GM23338 (cell line): ENCODE measurements at regions not wholly inside any gene's neighbourhood (a gene's known extent, or its start where the extent isn't known, plus 50 kb on each side); places are given as distances from the start of the nearest gene placed in this dataset.

ENCODE experiments used
- ATAC-seq: fragments of 200-7000 bp; cut with Tn5 transposase; 3 replicates; pipeline ENCODE4 v1.9.1; 2020
- DNase-seq: peaks from one replicate; pipeline ENCODE4 v3.0.0-alpha.2; 2015; ENCODE audit warnings: low spot score
- H2AFZ ChIP-seq: fragments of 200-600 bp; sonication (generic); 2 replicates; pipeline ENCODE4 v1.8.0; 2016; ENCODE audit warnings: antibody characterized with exemption, mild to moderate bottlenecking, moderate library complexity
- H3F3A ChIP-seq: fragments of 200-600 bp; sonication (generic); replicated peaks from 2 replicates; pipeline ENCODE4 v1.8.0; 2017; ENCODE audit warnings: antibody characterized with exemption, mixed run types, low read depth
- H3K27ac ChIP-seq: fragments of 200-600 bp; sonication (generic); 2 replicates; pipeline ENCODE4 v1.6.1; 2016; ENCODE audit warnings: low read depth
- H3K27me3 ChIP-seq: fragments of 200-600 bp; sonication (generic); 2 replicates; pipeline ENCODE4 v1.8.0; 2016; ENCODE audit warnings: mild to moderate bottlenecking, mixed run types, moderate library complexity; ENCODE audit not compliant: insufficient read depth
- H3K36me3 ChIP-seq: fragments of 200-600 bp; sonication (generic); 2 replicates; pipeline ENCODE4 v1.8.0; 2016; ENCODE audit warnings: mild to moderate bottlenecking; ENCODE audit not compliant: insufficient read depth
- H3K4me1 ChIP-seq: fragments of 200-600 bp; sonication (generic); 2 replicates; pipeline ENCODE4 v1.8.0; 2016; ENCODE audit warnings: mild to moderate bottlenecking, moderate library complexity; ENCODE audit not compliant: insufficient read depth
- H3K4me2 ChIP-seq: fragments of 200-600 bp; sonication (generic); 2 replicates; pipeline ENCODE4 v1.7.1; 2017; ENCODE audit warnings: mixed run types
- H3K4me3 ChIP-seq: fragments of 200-600 bp; sonication (generic); 2 replicates; pipeline ENCODE4 v1.6.1; 2016; ENCODE audit warnings: mixed run types
- H3K79me2 ChIP-seq: fragments of 200-600 bp; sonication (generic); replicated peaks from 2 replicates; pipeline ENCODE4 v1.8.0; 2017; ENCODE audit warnings: mild to moderate bottlenecking; ENCODE audit not compliant: insufficient read depth
- H3K9me2 ChIP-seq: fragments of 200-600 bp; sonication (generic); 2 replicates; pipeline ENCODE4 v1.8.0; 2017; ENCODE audit not compliant: insufficient read depth
- H4K20me1 ChIP-seq: fragments of 200-600 bp; sonication (generic); replicated peaks from 2 replicates; pipeline ENCODE4 v1.8.0; 2017; ENCODE audit warnings: mild to moderate bottlenecking; ENCODE audit not compliant: insufficient read depth
- H3K27ac Mint-ChIP-seq: 2 replicates; pipeline ENCODE4 v1.8.0; 2020; ENCODE audit warnings: inconsistent platforms, mild to moderate bottlenecking, moderate library complexity, mixed read lengths
- H3K27me3 Mint-ChIP-seq: 3 replicates; pipeline ENCODE4 v1.8.0; 2022; ENCODE audit warnings: low read depth, mild to moderate bottlenecking, moderate library complexity, mixed read lengths, inconsistent platforms; ENCODE audit not compliant: insufficient read depth, poor library complexity
- H3K36me3 Mint-ChIP-seq: 3 replicates; pipeline ENCODE4 v1.8.0; 2021; ENCODE audit warnings: low read depth, mild to moderate bottlenecking, inconsistent platforms, moderate library complexity, mixed read lengths
- H3K4me1 Mint-ChIP-seq: 3 replicates; pipeline ENCODE4 v1.8.0; 2020; ENCODE audit warnings: mild to moderate bottlenecking, inconsistent platforms, mixed read lengths
- H3K4me3 Mint-ChIP-seq: 3 replicates; pipeline ENCODE4 v1.8.0; 2021; ENCODE audit warnings: moderate library complexity, mild to moderate bottlenecking, inconsistent platforms, mixed read lengths
- H3K9me3 Mint-ChIP-seq: 3 replicates; pipeline ENCODE4 v1.8.0; 2020; ENCODE audit warnings: moderate library complexity, mild to moderate bottlenecking, inconsistent platforms, mixed read lengths
- CREB1 ChIP-seq: fragments of 250-450 bp; sonication (Bioruptor Pico); IDR thresholded peaks from 2 replicates; pipeline ENCODE4 v1.5.0; 2020; ENCODE audit warnings: low read depth, mild to moderate bottlenecking, moderate library complexity
- CTCF ChIP-seq, 2 experiments: fragments of 200-600 bp in 1 of 2; sonication (generic) in 1 of 2; conservative IDR thresholded peaks; 2 replicates each; pipeline versions ENCODE4 v1.5.1 to v1.6.1; 2016 to 2017; ENCODE audit warnings: antibody characterized with exemption in 2 of 2, low read depth in 2 of 2, mild to moderate bottlenecking in 2 of 2, moderate library complexity in 1 of 2
- EZH2phosphoT487 ChIP-seq: fragments of 200-600 bp; sonication (generic); IDR thresholded peaks from one replicate; pipeline ENCODE4 v1.8.1; 2018; ENCODE audit warnings: antibody characterized with exemption; ENCODE audit not compliant: unreplicated experiment
- POLR2AphosphoS5 ChIP-seq: IDR thresholded peaks from 2 replicates; pipeline ENCODE4 v1.6.1; 2016; ENCODE audit warnings: antibody characterized with exemption, low read depth
- STAT1 ChIP-seq: IDR thresholded peaks from one replicate; pipeline ENCODE4 v1.6.1; 2016; ENCODE audit warnings: antibody characterized with exemption; ENCODE audit not compliant: unreplicated experiment
- ZNF331 ChIP-seq: fragments of 250-450 bp; sonication (Bioruptor Pico); IDR thresholded peaks from 2 replicates; pipeline ENCODE4 v1.5.0; 2020; ENCODE audit warnings: low read depth, mild to moderate bottlenecking, moderate library complexity
- TF ChIP-seq, protein P1 (sequence below): IDR thresholded peaks from one replicate; pipeline ENCODE4 v1.6.1; 2018; ENCODE audit warnings: antibody characterized with exemption; ENCODE audit not compliant: unreplicated experiment

DNA sequence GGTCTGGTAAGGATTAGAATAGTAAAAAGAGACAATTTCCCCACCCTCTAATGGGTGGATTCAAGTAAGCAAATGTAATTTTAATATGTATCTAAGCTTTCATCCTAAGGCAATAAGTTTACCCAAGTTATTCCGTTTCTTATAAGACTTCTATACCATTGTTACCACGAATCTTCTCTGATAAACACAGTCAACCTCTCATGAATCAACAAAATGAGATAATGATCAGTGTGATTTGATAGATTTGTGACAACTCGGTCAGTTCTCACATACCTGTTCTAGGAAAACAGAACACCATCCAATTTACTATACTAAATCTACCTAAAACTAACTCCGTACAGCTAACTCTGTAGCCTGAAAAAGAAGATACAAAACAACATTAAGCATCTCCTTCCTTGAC lies 342.1 kb downstream of the TBL1XR1 start:
- TF ChIP-seq POLR2AphosphoS5 (no peak), CREB1 (CRISPR knock-in tag) (no peak), CTCF (conservative IDR thresholded peaks at IDR 0.05; ENCODE audit: low read depth in 2 of 2) (no peak)
- Histone ChIP-seq H2AFZ (no peak overlapping the region), H3K4me1 (no peaks in the 10 kb centered on the region), H3K9me2 (no peaks in the 10 kb centered on the region), H4K20me1 (no peaks in the 10 kb centered on the region), H3K4me3 (no peak overlapping the region), H3K27ac (no peak overlapping the region), H3K27me3 (no peaks in the 10 kb centered on the region), H3K4me2 (no peak overlapping the region), H3F3A (no peaks in the 10 kb centered on the region), H3K79me2 (no peaks in the 10 kb centered on the region), H3K36me3 (no peaks in the 10 kb centered on the region)
- DNase-seq (no peak), ATAC-seq (no peak)
- Mint-ChIP-seq H3K4me1 (no peaks in the 10 kb centered on the region), H3K4me3 (no peak overlapping the region), H3K36me3 (no peaks in the 10 kb centered on the region; the same call in 2 of the 3 replicates), H3K27ac (no peak overlapping the region), H3K9me3 (no peaks in the 10 kb centered on the region), H3K27me3 (no peaks in the 10 kb centered on the region)

GRCh38 chr3:176850498-176850897 lies 346.8 kb downstream of the TBL1XR1 start:
- no peaks in the 10 kb centered on the region for H3K27me3 Mint-ChIP-seq
- no peak overlapping the region for H3K4me3 ChIP-seq
- no peaks in the 10 kb centered on the region for H3K36me3 Mint-ChIP-seq
- no peaks in the 10 kb centered on the region for H3K36me3 ChIP-seq
- no peak overlapping the region for H3K4me2 ChIP-seq
- no peaks in the 10 kb centered on the region; the same call in 1 of the 2 replicates for H3K9me2 ChIP-seq
- H3K27ac Mint-ChIP-seq = no peak overlapping the region
- H3F3A ChIP-seq = no peaks in the 10 kb centered on the region
- no peaks in the 10 kb centered on the region for H3K4me1 ChIP-seq
- no peaks in the 10 kb centered on the region for H3K4me1 Mint-ChIP-seq
- TF ChIP-seq CTCF (conservative IDR thresholded peaks at IDR 0.05; ENCODE audit: low read depth in 2 of 2) = no peak
- TF ChIP-seq EZH2phosphoT487 = no peak
- TF ChIP-seq ZNF331 (CRISPR knock-in tag) = no peak
- TF ChIP-seq, protein P1, sequence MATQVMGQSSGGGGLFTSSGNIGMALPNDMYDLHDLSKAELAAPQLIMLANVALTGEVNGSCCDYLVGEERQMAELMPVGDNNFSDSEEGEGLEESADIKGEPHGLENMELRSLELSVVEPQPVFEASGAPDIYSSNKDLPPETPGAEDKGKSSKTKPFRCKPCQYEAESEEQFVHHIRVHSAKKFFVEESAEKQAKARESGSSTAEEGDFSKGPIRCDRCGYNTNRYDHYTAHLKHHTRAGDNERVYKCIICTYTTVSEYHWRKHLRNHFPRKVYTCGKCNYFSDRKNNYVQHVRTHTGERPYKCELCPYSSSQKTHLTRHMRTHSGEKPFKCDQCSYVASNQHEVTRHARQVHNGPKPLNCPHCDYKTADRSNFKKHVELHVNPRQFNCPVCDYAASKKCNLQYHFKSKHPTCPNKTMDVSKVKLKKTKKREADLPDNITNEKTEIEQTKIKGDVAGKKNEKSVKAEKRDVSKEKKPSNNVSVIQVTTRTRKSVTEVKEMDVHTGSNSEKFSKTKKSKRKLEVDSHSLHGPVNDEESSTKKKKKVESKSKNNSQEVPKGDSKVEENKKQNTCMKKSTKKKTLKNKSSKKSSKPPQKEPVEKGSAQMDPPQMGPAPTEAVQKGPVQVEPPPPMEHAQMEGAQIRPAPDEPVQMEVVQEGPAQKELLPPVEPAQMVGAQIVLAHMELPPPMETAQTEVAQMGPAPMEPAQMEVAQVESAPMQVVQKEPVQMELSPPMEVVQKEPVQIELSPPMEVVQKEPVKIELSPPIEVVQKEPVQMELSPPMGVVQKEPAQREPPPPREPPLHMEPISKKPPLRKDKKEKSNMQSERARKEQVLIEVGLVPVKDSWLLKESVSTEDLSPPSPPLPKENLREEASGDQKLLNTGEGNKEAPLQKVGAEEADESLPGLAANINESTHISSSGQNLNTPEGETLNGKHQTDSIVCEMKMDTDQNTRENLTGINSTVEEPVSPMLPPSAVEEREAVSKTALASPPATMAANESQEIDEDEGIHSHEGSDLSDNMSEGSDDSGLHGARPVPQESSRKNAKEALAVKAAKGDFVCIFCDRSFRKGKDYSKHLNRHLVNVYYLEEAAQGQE = no peak
- no peak for TF ChIP-seq STAT1
- no peak for TF ChIP-seq POLR2AphosphoS5
- no peaks in the 10 kb centered on the region for H3K9me3 Mint-ChIP-seq
- no peaks in the 10 kb centered on the region for H4K20me1 ChIP-seq
- H3K27ac ChIP-seq = no peak overlapping the region
- H3K79me2 ChIP-seq = no peaks in the 10 kb centered on the region
- no peak for DNase-seq
- no peaks in the 10 kb centered on the region for H3K27me3 ChIP-seq
- ATAC-seq = no peak
- H2AFZ ChIP-seq = no peak overlapping the region
- H3K4me3 Mint-ChIP-seq = no peak overlapping the region
